HG03175 (cell line): ENCODE measurements at regions not wholly inside any gene's neighbourhood (a gene's known extent, or its start where the extent isn't known, plus 50 kb on each side); places are given as distances from the start of the nearest gene placed in this dataset.

Experiments used
- ATAC-seq: cut with Tn5 transposase; IDR thresholded peaks from one replicate; pipeline ENCODE4 v1.9.1; 2021; ENCODE audit warnings: mild to moderate bottlenecking, moderate library complexity; ENCODE audit not compliant: unreplicated experiment

- ATAC-seq, result no peak
Observed at GRCh38 chr10:61840403-61840802, 61.1 kb upstream of the ARID5B start.

GRCh38 chr10:61841338-61841875 is 60.1 kb upstream of the ARID5B start:
- ATAC-seq, result no peak

- no peak for ATAC-seq
Observed at GRCh38 chr10:61842755-61843497, 58.6 kb upstream of the ARID5B start.

- ATAC-seq, result no peak
Observed at GRCh38 chr10:61844116-61844822, 57.2 kb upstream of the ARID5B start.

GRCh38 chr10:61845196-61845949 is 56.1 kb upstream of the ARID5B start:
- no peak for ATAC-seq

- no peak for ATAC-seq
Observed at GRCh38 chr10:61845950-61846268, 55.6 kb upstream of the ARID5B start.

- no peak for ATAC-seq
Observed at GRCh38 chr10:61846370-61847031, 55.0 kb upstream of the ARID5B start.

GRCh38 chr10:61847087-61847486 is 54.4 kb upstream of the ARID5B start:
- no peak for ATAC-seq

GRCh38 chr10:61847640-61848039 is 53.9 kb upstream of the ARID5B start:
- no peak for ATAC-seq

- ATAC-seq, result no peak
Observed at GRCh38 chr10:61850376-61850775, 51.1 kb upstream of the ARID5B start.
